Activated naive CD8-positive, alpha-beta T cell treated with anti-CD3 and anti-CD28 coated beads, Interleukin-2, amount 50 U/mL, for 24 hours (primary cell): ENCODE measurements at regions not wholly inside any gene's neighbourhood (a gene's known extent, or its start where the extent isn't known, plus 50 kb on each side); places are given as distances from the start of the nearest gene placed in this dataset.

Experiments
- ATAC-seq: fragments of 150-1000 bp; cut with Tn5 transposase; one replicate; pipeline ENCODE4 v1.10.0; 2021
- DNase-seq: peaks from one replicate; pipeline ENCODE4 v3.0.0; 2021
- H3K27ac Mint-ChIP-seq: one replicate; pipeline ENCODE4 v1.8.0; 2021; ENCODE audit warnings: mild to moderate bottlenecking, mixed read lengths
- H3K27me3 Mint-ChIP-seq: one replicate; pipeline ENCODE4 v1.8.0; 2021; ENCODE audit warnings: mixed read lengths
- H3K36me3 Mint-ChIP-seq: one replicate; pipeline ENCODE4 v1.8.0; 2021; ENCODE audit warnings: low read depth, mixed read lengths
- H3K4me1 Mint-ChIP-seq: one replicate; pipeline ENCODE4 v1.8.0; 2021; ENCODE audit warnings: mixed read lengths
- H3K4me3 Mint-ChIP-seq: one replicate; pipeline ENCODE4 v1.8.0; 2021; ENCODE audit warnings: mild to moderate bottlenecking, moderate library complexity, mixed read lengths
- H3K9me3 Mint-ChIP-seq: one replicate; pipeline ENCODE4 v1.8.0; 2021; ENCODE audit warnings: mixed read lengths

- H3K4me1 Mint-ChIP-seq: peaks cover 1% of the 10 kb centered on the region
- no peaks in the 10 kb centered on the region for H3K27me3 Mint-ChIP-seq
- no peak overlapping the region for H3K27ac Mint-ChIP-seq
- ATAC-seq: no peak
- H3K4me3 Mint-ChIP-seq: no peak overlapping the region
- H3K36me3 Mint-ChIP-seq: peaks cover 11% of the 10 kb centered on the region
- DNase-seq: no peak
- H3K9me3 Mint-ChIP-seq: peaks cover 21% of the 10 kb centered on the region
Measured at GRCh38 chr2:54020793-54021414, 50.1 kb upstream of the PSME4 start.
